H1 (cell line): ENCODE measurements at regions not wholly inside any gene's neighbourhood (a gene's known extent, or its start where the extent isn't known, plus 50 kb on each side); places are given as distances from the start of the nearest gene placed in this dataset.

ENCODE experiments used
- CTCF ChIA-PET: fragments of 300-600 bp; sonication (Branson Sonifier 250); formaldehyde crosslinking; loops from one replicate; lab custom pipeline; 2021; ENCODE audit not compliant: partially characterized antibody; lab: Charles Lee
- POLR2A ChIA-PET: fragments of 300-600 bp; sonication (Branson Sonifier 250); formaldehyde crosslinking; loops from one replicate; lab custom pipeline; 2021; ENCODE audit warnings: inconsistent platforms; ENCODE audit not compliant: partially characterized antibody; lab: Charles Lee
- DNase-seq, 2 experiments: peaks; one replicate each; pipeline versions ENCODE4 v3.0.0 to v3.0.0-alpha.2; 2010 to 2022; ENCODE audit warnings: low spot score in 2 of 2, low read depth in 1 of 2, mixed read lengths in 1 of 2
- FAIRE-seq: peaks from 2 replicates; lab custom pipeline; 2011; peaks lifted over from hg19 to GRCh38; lab: Jason Lieb, UNC
- H2AFZ ChIP-seq: 2 replicates; pipeline ENCODE4 v1.8.1; 2012; ENCODE audit warnings: low read length, inconsistent platforms
- H2AK5ac ChIP-seq: 2 replicates; pipeline ENCODE4 v1.6.1; 2013; ENCODE audit warnings: low read depth, low read length
- H2BK120ac ChIP-seq: replicated peaks from 2 replicates; pipeline ENCODE3; 2013; ENCODE audit warnings: low read depth, low read length, inconsistent platforms
- H2BK12ac ChIP-seq: 2 replicates; pipeline ENCODE4 v1.6.1; 2013; ENCODE audit warnings: low read depth, low read length
- H2BK15ac ChIP-seq: 2 replicates; pipeline ENCODE4 v1.6.1; 2013; ENCODE audit warnings: low read length
- H2BK20ac ChIP-seq: 2 replicates; pipeline ENCODE4 v1.6.1; 2013; ENCODE audit warnings: low read length
- H2BK5ac ChIP-seq: 2 replicates; pipeline ENCODE4 v1.6.1; 2013; ENCODE audit warnings: low read depth, low read length
- H3K14ac ChIP-seq: 2 replicates; pipeline ENCODE4 v1.6.1; 2013; ENCODE audit warnings: inconsistent platforms; ENCODE audit not compliant: insufficient read length
- H3K18ac ChIP-seq: 2 replicates; pipeline ENCODE4 v1.6.1; 2013; ENCODE audit warnings: low read length; ENCODE audit errors: extremely low read depth
- H3K23ac ChIP-seq: 2 replicates; pipeline ENCODE4 v1.6.1; 2013; ENCODE audit warnings: inconsistent platforms; ENCODE audit not compliant: insufficient read length
- H3K23me2 ChIP-seq: 2 replicates; pipeline ENCODE4 v1.6.1; 2013; ENCODE audit warnings: low read depth, low read length
- H3K27ac ChIP-seq: 2 replicates; pipeline ENCODE4 v1.6.1; 2011; ENCODE audit warnings: low read depth, low read length, inconsistent platforms
- H3K27me3 ChIP-seq, 4 experiments: replicated peaks in 1 of 4; 1 replicate in 1 of 4; 2 replicates in 3 of 4; pipeline versions ENCODE4 v1.6.1 to v1.8.1; 2011 to 2013; ENCODE audit warnings: low read length in 3 of 4, mild to moderate bottlenecking in 3 of 4, inconsistent platforms in 2 of 4, mixed read lengths in 2 of 4, moderate library complexity in 1 of 4; ENCODE audit not compliant: control insufficient read depth in 3 of 4, insufficient read depth in 3 of 4; ENCODE audit errors: extremely low read depth in 1 of 4
- H3K36me3 ChIP-seq, 4 experiments: 2 replicates each; pipeline versions ENCODE4 v1.6.1 to v1.8.1; 2011 to 2013; ENCODE audit warnings: mild to moderate bottlenecking in 4 of 4, low read length in 3 of 4, moderate library complexity in 2 of 4, control low read depth in 1 of 4, inconsistent platforms in 1 of 4; ENCODE audit not compliant: insufficient read depth in 4 of 4, control insufficient read depth in 2 of 4
- H3K4ac ChIP-seq: replicated peaks from 2 replicates; pipeline ENCODE3; 2013; ENCODE audit warnings: low read length, low read depth, mixed read lengths, inconsistent platforms; ENCODE audit not compliant: insufficient read length
- H3K4me1 ChIP-seq, 4 experiments: replicated peaks in 1 of 4; 1 replicate in 1 of 4; 2 replicates in 3 of 4; pipeline versions ENCODE4 v1.6.1 to v1.8.1; 2011 to 2013; ENCODE audit warnings: low read length in 3 of 4, inconsistent platforms in 2 of 4, mixed read lengths in 1 of 4; ENCODE audit not compliant: insufficient read depth in 4 of 4, control insufficient read depth in 3 of 4
- H3K4me2 ChIP-seq, 2 experiments: 2 replicates each; pipeline versions ENCODE4 v1.6.1 to v1.8.1; 2011 to 2013; ENCODE audit warnings: low read depth in 2 of 2, low read length in 2 of 2, control low read depth in 1 of 2, inconsistent platforms in 1 of 2, mild to moderate bottlenecking in 1 of 2; ENCODE audit not compliant: insufficient read depth in 1 of 2
- H3K4me3 ChIP-seq, 4 experiments: fragments of 200-600, 300-600 bp in 1 of 4; sonication (generic), shearing (Covaris generic), sonication (Bioruptor Twin) in 1 of 4; 2 replicates each; pipeline versions ENCODE4 v1.5.1 to v1.8.1; 2011 to 2016; ENCODE audit warnings: low read length in 4 of 4, low read depth in 3 of 4, control low read depth in 2 of 4, inconsistent platforms in 2 of 4, mild to moderate bottlenecking in 2 of 4, mixed read lengths in 1 of 4, moderate library complexity in 1 of 4; ENCODE audit not compliant: insufficient read depth in 2 of 4; ENCODE audit errors: extremely low read depth in 1 of 4
- H3K56ac ChIP-seq: replicated peaks from 2 replicates; pipeline ENCODE3; 2013; ENCODE audit warnings: low read depth, mild to moderate bottlenecking, mixed read lengths, low read length, inconsistent platforms; ENCODE audit not compliant: insufficient read length
- H3K79me1 ChIP-seq: 2 replicates; pipeline ENCODE4 v1.6.1; 2013; ENCODE audit warnings: low read depth, low read length, control low read depth
- H3K79me2 ChIP-seq, 2 experiments: 2 replicates each; pipeline versions ENCODE4 v1.6.1 to v1.8.1; 2012 to 2013; ENCODE audit warnings: low read length in 2 of 2, mild to moderate bottlenecking in 2 of 2, inconsistent platforms in 1 of 2; ENCODE audit not compliant: insufficient read depth in 2 of 2, control insufficient read depth in 1 of 2
- H3K9ac ChIP-seq, 4 experiments: replicated peaks in 1 of 4; 1 replicate in 1 of 4; 2 replicates in 3 of 4; pipeline versions ENCODE4 v1.6.1 to v1.8.1; 2011 to 2013; ENCODE audit warnings: low read depth in 3 of 4, low read length in 3 of 4, control low read depth in 2 of 4, mild to moderate bottlenecking in 2 of 4, moderate library complexity in 2 of 4, inconsistent platforms in 1 of 4; ENCODE audit errors: extremely low read depth in 1 of 4
- H3K9me3 ChIP-seq, 2 experiments: 2 replicates each; pipeline versions ENCODE4 v1.6.1 to v1.8.1; 2012 to 2013; ENCODE audit warnings: mild to moderate bottlenecking in 2 of 2, moderate library complexity in 2 of 2, control low read depth in 1 of 2, inconsistent platforms in 1 of 2, low read depth in 1 of 2, low read length in 1 of 2, mixed read lengths in 1 of 2; ENCODE audit not compliant: insufficient read depth in 2 of 2
- H4K20me1 ChIP-seq, 2 experiments: replicated peaks in 1 of 2; 2 replicates each; pipeline versions ENCODE3 to v1.8.1; 2011 to 2013; ENCODE audit warnings: inconsistent platforms in 2 of 2, low read length in 2 of 2, mild to moderate bottlenecking in 1 of 2; ENCODE audit not compliant: insufficient read depth in 2 of 2, control insufficient read depth in 1 of 2
- H4K5ac ChIP-seq: 2 replicates; pipeline ENCODE4 v1.6.1; 2013; ENCODE audit warnings: low read length, low read depth, mixed read lengths, inconsistent platforms; ENCODE audit not compliant: insufficient read length
- H4K8ac ChIP-seq: 2 replicates; pipeline ENCODE4 v1.8.0; 2013; ENCODE audit warnings: mild to moderate bottlenecking, moderate library complexity, low read length, inconsistent platforms; ENCODE audit not compliant: insufficient read depth; ENCODE audit errors: extremely low read depth
- H4K91ac ChIP-seq: replicated peaks from 2 replicates; pipeline ENCODE3; 2013; ENCODE audit warnings: low read length, mixed read lengths, inconsistent platforms; ENCODE audit not compliant: insufficient read length
- BRCA1 ChIP-seq: IDR thresholded peaks from 2 replicates; pipeline ENCODE4 v1.6.1; 2012; ENCODE audit warnings: low read depth, low read length, improper control_type of control experiment
- JUN ChIP-seq: IDR thresholded peaks from 2 replicates; pipeline ENCODE4 v1.6.1; 2011; ENCODE audit warnings: low read depth, mild to moderate bottlenecking, improper control_type of control experiment, low read length
- TEAD4 ChIP-seq: IDR thresholded peaks from 2 replicates; pipeline ENCODE4 v1.6.1; 2012; ENCODE audit warnings: low read depth, low read length, inconsistent platforms, mixed read lengths
- YY1 ChIP-seq: IDR thresholded peaks from 2 replicates; pipeline ENCODE4 v1.6.1; 2011; ENCODE audit warnings: low read depth, mild to moderate bottlenecking, low read length
- WGBS, 2 experiments: shearing (Covaris generic) in 1 of 2; methylation state at CpG; one replicate each; pipeline versions ENCODE4 v1.1.6 to v1.1.7; 2013 to 2015; ENCODE audit warnings: low lambda C conversion rate in 2 of 2, mixed read lengths in 2 of 2, inconsistent platforms in 1 of 2, low coverage in 1 of 2, missing lambda C conversion rate in 1 of 2; ENCODE audit not compliant: insufficient replicate concordance in 2 of 2, insufficient coverage in 1 of 2, insufficient read length in 1 of 2; ENCODE audit errors: extremely low coverage in 1 of 2, missing lambda C conversion rate in 1 of 2; 5-methylcytosine and 5-hydroxymethylcytosine counted together
- TF ChIP-seq, protein P1 (sequence below): IDR thresholded peaks from 2 replicates; pipeline ENCODE4 v1.6.1; 2012; ENCODE audit warnings: low read length, inconsistent platforms

GRCh38 chr12:43106355-43106754 lies 445.6 kb downstream of the ADAMTS20 start:
- Histone ChIP-seq H2AK5ac (no peak overlapping the region), H2AFZ (no peak overlapping the region), H4K20me1 (no peaks in the 10 kb centered on the region), H4K8ac (no peak overlapping the region), H3K56ac (no peak overlapping the region), H2BK12ac (no peak overlapping the region), H4K91ac (no peak overlapping the region), H3K4me3 (no peak overlapping the region), H2BK15ac (no peak overlapping the region), H3K4me2 (no peak overlapping the region), H3K79me1 (no peaks in the 10 kb centered on the region), H3K36me3 (no peaks in the 10 kb centered on the region), H3K4me1 (peaks cover 0 to 8% (median 0%) of the 10 kb centered on the region in 4 experiments; a peak in 2 of 7 replicates), H3K9ac (no peak overlapping the region), H3K79me2 (no peaks in the 10 kb centered on the region), H3K27ac (no peak overlapping the region), H3K14ac (no peak overlapping the region), H2BK20ac (no peak overlapping the region), H3K4ac (no peak overlapping the region), H3K27me3 (peaks cover 0 to 1% (median 0%) of the 10 kb centered on the region in 4 experiments; a peak in 1 of 7 replicates), H3K23ac (no peak overlapping the region), H3K9me3 (no peaks in the 10 kb centered on the region), H4K5ac (no peak overlapping the region), H2BK5ac (no peak overlapping the region), H3K18ac (no peak overlapping the region), H3K23me2 (no peaks in the 10 kb centered on the region)
- POLR2A ChIA-PET: no interaction called here
- no peak for FAIRE-seq
- 70% methylated on average over 3 of the region's 3 CpGs; no CpG with 5 or more reads in 1 of the 2 experiments for WGBS, 2 experiments
- CTCF ChIA-PET: no interaction called here
- TF ChIP-seq TEAD4 (no peak), JUN (no peak), YY1 (no peak), BRCA1 (no peak)
- TF ChIP-seq, protein P1, sequence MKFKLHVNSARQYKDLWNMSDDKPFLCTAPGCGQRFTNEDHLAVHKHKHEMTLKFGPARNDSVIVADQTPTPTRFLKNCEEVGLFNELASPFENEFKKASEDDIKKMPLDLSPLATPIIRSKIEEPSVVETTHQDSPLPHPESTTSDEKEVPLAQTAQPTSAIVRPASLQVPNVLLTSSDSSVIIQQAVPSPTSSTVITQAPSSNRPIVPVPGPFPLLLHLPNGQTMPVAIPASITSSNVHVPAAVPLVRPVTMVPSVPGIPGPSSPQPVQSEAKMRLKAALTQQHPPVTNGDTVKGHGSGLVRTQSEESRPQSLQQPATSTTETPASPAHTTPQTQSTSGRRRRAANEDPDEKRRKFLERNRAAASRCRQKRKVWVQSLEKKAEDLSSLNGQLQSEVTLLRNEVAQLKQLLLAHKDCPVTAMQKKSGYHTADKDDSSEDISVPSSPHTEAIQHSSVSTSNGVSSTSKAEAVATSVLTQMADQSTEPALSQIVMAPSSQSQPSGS: no peak
- TF ChIP-seq, all 59 proteins: peak for 0
- H2BK120ac ChIP-seq: no peak overlapping the region
- DNase-seq: no peak
